HL-60 (cell line): ENCODE measurements at regions not wholly inside any gene's neighbourhood (a gene's known extent, or its start where the extent isn't known, plus 50 kb on each side); places are given as distances from the start of the nearest gene placed in this dataset.

Experiments
- DNase-seq, 2 experiments: peaks; one replicate each; pipeline ENCODE4 v3.0.0-alpha.2; 2010 to 2020; ENCODE audit warnings: low read depth in 1 of 2, low spot score in 1 of 2
- H3K27ac ChIP-seq: fragments of 250-450 bp; sonication (Bioruptor Pico); replicated peaks from 2 replicates; pipeline ENCODE4 v1.5.1; 2020; ENCODE audit warnings: mild to moderate bottlenecking, moderate library complexity
- H3K27me3 ChIP-seq: fragments of 250-450 bp; sonication (Bioruptor Pico); 2 replicates; pipeline ENCODE4 v1.5.1; 2021; ENCODE audit warnings: mild to moderate bottlenecking, moderate library complexity; ENCODE audit not compliant: insufficient read depth, poor library complexity, severe bottlenecking
- H3K4me3 ChIP-seq: replicated peaks from 2 replicates; pipeline ENCODE4 v1.5.1; 2011; ENCODE audit warnings: mild to moderate bottlenecking, control low read depth, low read length; ENCODE audit not compliant: insufficient read depth
- GABPA ChIP-seq: IDR thresholded peaks from 2 replicates; pipeline ENCODE4 v1.6.1; 2012; ENCODE audit warnings: low read depth
- POLR2AphosphoS5 ChIP-seq: IDR thresholded peaks from 2 replicates; pipeline ENCODE4 v1.6.1; 2012; ENCODE audit warnings: low read depth
- SPI1 ChIP-seq: IDR thresholded peaks from 2 replicates; pipeline ENCODE4 v1.6.1; 2012; ENCODE audit warnings: low read depth, mild to moderate bottlenecking, borderline replicate concordance
- TF ChIP-seq, protein P1 (sequence below): IDR thresholded peaks from 2 replicates; pipeline ENCODE4 v1.6.1; 2012; ENCODE audit warnings: low read depth; ENCODE audit not compliant: insufficient replicate concordance
- TF ChIP-seq, protein P2 (sequence below): IDR thresholded peaks from one replicate; pipeline ENCODE4 v1.5.1; 2011; ENCODE audit warnings: low read length, control low read depth, inconsistent platforms; ENCODE audit not compliant: insufficient read depth

DNA sequence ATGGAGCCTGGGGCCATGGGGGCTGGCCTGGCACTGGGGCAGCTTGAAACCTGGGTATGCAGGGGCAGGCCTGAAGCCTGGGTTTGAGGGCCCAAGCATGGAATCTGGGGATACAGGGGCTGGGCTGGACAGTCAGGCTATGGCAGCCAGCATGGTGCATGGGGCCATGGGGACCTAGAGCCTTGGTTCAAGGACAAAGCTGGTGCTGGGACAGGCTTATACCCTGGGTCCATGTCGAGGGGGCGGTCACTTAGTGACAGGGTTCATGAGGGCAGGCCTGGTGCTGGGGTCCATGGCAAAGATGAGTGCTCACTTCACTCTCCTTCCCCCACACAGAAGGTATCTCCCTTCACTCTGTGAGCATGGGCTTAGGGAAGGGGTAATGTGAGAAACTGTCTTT, 116.2 kb downstream of the BBS10 start:
- no peak for DNase-seq
- Histone ChIP-seq H3K27ac (no peak overlapping the region), H3K4me3 (no peak overlapping the region), H3K27me3 (no peaks in the 10 kb centered on the region)
- TF ChIP-seq GABPA (no peak), POLR2AphosphoS5 (no peak), SPI1 (no peak)
- TF ChIP-seq, protein P1, sequence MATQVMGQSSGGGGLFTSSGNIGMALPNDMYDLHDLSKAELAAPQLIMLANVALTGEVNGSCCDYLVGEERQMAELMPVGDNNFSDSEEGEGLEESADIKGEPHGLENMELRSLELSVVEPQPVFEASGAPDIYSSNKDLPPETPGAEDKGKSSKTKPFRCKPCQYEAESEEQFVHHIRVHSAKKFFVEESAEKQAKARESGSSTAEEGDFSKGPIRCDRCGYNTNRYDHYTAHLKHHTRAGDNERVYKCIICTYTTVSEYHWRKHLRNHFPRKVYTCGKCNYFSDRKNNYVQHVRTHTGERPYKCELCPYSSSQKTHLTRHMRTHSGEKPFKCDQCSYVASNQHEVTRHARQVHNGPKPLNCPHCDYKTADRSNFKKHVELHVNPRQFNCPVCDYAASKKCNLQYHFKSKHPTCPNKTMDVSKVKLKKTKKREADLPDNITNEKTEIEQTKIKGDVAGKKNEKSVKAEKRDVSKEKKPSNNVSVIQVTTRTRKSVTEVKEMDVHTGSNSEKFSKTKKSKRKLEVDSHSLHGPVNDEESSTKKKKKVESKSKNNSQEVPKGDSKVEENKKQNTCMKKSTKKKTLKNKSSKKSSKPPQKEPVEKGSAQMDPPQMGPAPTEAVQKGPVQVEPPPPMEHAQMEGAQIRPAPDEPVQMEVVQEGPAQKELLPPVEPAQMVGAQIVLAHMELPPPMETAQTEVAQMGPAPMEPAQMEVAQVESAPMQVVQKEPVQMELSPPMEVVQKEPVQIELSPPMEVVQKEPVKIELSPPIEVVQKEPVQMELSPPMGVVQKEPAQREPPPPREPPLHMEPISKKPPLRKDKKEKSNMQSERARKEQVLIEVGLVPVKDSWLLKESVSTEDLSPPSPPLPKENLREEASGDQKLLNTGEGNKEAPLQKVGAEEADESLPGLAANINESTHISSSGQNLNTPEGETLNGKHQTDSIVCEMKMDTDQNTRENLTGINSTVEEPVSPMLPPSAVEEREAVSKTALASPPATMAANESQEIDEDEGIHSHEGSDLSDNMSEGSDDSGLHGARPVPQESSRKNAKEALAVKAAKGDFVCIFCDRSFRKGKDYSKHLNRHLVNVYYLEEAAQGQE, result no peak
- TF ChIP-seq, protein P2, sequence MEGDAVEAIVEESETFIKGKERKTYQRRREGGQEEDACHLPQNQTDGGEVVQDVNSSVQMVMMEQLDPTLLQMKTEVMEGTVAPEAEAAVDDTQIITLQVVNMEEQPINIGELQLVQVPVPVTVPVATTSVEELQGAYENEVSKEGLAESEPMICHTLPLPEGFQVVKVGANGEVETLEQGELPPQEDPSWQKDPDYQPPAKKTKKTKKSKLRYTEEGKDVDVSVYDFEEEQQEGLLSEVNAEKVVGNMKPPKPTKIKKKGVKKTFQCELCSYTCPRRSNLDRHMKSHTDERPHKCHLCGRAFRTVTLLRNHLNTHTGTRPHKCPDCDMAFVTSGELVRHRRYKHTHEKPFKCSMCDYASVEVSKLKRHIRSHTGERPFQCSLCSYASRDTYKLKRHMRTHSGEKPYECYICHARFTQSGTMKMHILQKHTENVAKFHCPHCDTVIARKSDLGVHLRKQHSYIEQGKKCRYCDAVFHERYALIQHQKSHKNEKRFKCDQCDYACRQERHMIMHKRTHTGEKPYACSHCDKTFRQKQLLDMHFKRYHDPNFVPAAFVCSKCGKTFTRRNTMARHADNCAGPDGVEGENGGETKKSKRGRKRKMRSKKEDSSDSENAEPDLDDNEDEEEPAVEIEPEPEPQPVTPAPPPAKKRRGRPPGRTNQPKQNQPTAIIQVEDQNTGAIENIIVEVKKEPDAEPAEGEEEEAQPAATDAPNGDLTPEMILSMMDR, result no peak

DNA sequence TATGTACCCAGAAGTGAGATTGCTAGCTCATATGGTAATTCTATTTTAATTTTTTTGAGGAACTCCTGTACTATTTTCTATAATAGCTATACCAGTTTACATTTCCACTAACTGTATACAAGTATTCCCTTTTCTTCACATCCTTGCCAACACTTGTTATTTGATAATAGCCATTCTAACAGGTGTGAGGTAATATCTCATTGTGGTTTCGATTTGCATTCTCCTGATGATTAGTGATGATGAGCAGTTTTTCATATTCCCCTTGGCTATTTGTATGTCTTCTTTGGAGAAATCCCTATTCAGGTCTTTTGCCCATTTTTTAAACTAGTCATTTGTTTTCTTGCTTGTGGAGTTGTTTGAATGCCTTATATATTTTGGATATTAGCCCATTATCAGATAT, 121.3 kb downstream of the BBS10 start:
- H3K27ac ChIP-seq, result no peak overlapping the region
- H3K4me3 ChIP-seq, result no peak overlapping the region
- no peaks in the 10 kb centered on the region for H3K27me3 ChIP-seq
- no peak for DNase-seq
- TF ChIP-seq, protein P1, result no peak
- TF ChIP-seq, protein P2, result no peak
- no peak for TF ChIP-seq SPI1
- no peak for TF ChIP-seq GABPA
- no peak for TF ChIP-seq POLR2AphosphoS5

DNA sequence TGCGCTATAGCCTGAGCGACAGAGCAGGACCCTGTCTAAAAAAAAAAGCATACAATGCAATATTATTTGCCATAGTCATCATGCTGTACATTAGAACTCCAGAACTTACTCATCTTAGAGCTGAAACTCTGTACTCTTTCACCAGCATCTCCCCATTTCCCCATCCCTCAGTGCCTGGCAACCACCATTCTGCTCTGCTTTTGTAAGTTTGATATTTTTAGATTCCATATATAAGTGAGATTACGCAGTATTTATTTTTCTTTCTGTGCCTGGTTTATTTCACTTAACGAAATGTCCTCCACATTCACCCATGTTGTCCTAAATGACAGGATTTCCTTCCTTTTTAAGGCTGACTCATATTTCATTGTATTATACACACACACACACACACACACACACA, 121.8 kb downstream of the BBS10 start:
- Histone ChIP-seq H3K27ac (no peak overlapping the region), H3K27me3 (no peaks in the 10 kb centered on the region), H3K4me3 (no peak overlapping the region)
- no peak for DNase-seq
- TF ChIP-seq, protein P2, result no peak

DNA sequence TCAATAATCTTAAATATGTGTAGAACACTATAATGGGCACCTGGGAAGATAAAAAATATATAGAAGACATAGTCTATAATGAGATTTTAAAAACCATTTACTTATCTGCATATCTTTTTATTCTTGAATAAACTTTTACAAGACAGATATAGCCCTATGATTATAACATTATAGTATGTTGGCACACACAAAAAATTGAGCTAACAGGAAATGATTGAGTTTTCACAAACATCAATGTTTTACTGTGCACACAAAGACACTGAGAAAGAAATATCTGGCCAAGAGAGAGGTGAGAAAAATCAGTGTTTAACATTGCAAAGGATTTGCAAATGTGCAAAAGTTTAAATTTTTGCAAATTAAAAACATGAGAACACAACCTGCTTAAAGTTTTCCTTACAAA, 124.3 kb downstream of the BBS10 start:
- TF ChIP-seq, protein P1, result no peak
- TF ChIP-seq POLR2AphosphoS5 (no peak), SPI1 (no peak), GABPA (no peak)
- TF ChIP-seq, protein P2, result no peak
- Histone ChIP-seq H3K27me3 (no peaks in the 10 kb centered on the region), H3K4me3 (no peak overlapping the region), H3K27ac (no peak overlapping the region)
- DNase-seq, result no peak
